ENCODE measurements at regions not wholly inside any gene's neighbourhood (a gene's known extent, or its start where the extent isn't known, plus 50 kb on each side); places are given as distances from the start of the nearest gene placed in this dataset.

DNA sequence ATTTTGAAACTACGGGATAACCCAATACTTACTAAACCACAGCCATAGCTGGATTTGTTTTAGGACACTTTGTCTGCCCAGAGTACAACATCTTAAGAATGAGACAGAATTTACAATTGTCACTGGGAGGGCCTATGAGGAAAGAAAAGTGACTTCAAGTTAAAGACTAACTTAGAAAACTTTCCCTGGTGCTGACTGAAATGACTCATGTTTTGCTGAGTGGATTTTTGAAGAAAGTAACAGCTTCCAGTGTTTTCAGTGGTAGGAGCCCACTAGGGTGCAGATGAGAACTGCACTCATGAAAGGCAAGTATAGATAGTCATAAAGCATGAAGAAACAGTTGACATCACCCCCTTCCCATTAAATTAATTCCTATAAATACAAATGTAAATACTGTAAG, 988.2 kb upstream of the MAP3K7 start:
- no peak overlapping the region for H3K4me3 ChIP-seq (ENCODE audit: low read depth, low read length)
- TF ChIP-seq, protein P1, sequence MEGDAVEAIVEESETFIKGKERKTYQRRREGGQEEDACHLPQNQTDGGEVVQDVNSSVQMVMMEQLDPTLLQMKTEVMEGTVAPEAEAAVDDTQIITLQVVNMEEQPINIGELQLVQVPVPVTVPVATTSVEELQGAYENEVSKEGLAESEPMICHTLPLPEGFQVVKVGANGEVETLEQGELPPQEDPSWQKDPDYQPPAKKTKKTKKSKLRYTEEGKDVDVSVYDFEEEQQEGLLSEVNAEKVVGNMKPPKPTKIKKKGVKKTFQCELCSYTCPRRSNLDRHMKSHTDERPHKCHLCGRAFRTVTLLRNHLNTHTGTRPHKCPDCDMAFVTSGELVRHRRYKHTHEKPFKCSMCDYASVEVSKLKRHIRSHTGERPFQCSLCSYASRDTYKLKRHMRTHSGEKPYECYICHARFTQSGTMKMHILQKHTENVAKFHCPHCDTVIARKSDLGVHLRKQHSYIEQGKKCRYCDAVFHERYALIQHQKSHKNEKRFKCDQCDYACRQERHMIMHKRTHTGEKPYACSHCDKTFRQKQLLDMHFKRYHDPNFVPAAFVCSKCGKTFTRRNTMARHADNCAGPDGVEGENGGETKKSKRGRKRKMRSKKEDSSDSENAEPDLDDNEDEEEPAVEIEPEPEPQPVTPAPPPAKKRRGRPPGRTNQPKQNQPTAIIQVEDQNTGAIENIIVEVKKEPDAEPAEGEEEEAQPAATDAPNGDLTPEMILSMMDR (IDR thresholded peaks at IDR 0.05; ENCODE audit: borderline replicate concordance, insufficient read depth, low read depth, low read length): no peak

DNA sequence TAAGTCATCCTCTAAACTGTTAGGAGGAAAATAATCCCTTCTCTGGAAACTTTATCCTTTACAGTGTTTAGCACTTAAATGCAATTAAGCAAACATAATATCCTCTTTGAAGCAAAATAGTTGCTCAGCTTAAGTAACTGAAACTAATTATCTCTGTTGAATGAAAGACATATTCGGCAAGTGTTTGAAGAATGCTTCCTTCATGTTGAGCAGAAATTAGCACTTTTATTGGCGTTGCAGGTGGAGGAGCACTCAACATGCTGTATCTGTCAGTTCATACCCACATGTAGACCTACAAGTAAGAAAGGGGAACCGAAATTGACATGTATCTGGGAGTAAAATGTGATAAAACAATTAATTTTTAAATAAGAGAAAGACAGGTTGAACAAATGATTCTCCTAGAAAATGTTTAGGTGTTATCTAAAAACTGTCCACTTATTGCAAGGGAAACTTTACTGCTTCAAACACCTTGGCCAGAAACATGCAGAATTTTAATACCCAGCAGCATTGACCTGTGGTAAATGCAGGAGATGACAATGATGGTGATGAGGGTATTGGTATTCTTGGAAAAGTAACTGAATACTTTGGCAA, 987.0 kb upstream of the MAP3K7 start:
- H3K4me3 ChIP-seq (ENCODE audit: low read depth, low read length): no peak overlapping the region
- TF ChIP-seq, protein P1 (IDR thresholded peaks at IDR 0.05; ENCODE audit: borderline replicate concordance, insufficient read depth, low read depth, low read length): no peak

DNA sequence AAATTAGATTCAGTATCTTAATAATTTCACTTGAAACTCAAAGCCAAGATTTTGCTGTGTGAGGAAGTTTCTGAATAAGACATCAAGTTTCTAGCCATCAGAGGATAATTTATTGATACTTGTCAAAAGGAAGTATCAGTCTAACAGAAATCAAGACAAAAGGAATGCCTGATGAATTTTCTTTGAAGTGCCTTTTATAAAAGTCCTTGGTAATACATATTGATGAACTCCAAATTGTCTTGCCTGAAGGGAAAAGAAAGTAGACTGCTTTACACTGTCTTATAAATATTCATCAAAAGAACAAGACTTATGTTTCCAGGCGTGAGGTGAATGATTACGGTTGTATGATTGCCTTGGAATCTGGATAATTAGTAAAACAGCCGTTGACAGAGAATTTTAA, 986.0 kb upstream of the MAP3K7 start:
- no peak overlapping the region for H3K4me3 ChIP-seq (ENCODE audit: low read depth, low read length)
- TF ChIP-seq, protein P1 (IDR thresholded peaks at IDR 0.05; ENCODE audit: borderline replicate concordance, insufficient read depth, low read depth, low read length): no peak

DNA sequence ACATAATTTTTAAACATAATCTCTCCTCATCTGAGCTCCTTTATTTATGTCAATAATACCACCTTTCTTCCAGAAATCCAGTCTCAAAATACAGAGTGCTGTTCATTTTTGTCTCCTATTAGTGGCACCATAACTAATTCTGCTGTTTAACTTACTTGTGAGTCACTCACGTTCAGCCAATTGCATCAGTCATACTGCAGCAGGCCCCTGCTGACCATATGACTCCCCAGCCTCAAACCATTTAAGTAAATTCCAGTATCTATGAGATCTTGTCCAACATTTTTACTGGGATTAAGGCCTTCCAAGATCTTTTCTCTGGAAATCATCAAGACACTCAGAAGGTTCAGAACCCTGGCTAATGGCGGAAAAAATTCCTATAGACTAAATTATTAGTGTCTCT, 982.2 kb upstream of the MAP3K7 start:
- TF ChIP-seq, protein P1 (IDR thresholded peaks at IDR 0.05; ENCODE audit: borderline replicate concordance, insufficient read depth, low read depth, low read length): no peak
- no peak overlapping the region for H3K4me3 ChIP-seq (ENCODE audit: low read depth, low read length)

DNA sequence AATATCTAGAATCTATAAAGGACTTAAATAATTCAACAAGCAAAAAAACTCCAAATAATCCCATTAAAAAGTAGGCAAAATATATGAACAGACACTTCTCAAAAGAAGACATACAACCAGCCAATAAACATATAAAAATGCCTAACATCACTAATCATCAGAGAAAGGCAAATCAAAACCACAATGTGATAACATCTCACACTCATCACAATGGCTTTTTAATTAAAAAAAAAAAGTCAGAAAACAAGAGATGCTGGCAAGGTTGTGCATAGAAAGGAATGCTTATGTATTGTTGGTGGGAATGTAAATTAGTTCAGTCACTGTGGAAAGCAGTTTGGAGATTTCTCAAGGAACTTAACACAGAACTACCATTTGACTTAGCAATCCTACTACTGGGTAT, 979.6 kb upstream of the MAP3K7 start:
- TF ChIP-seq, protein P1 (IDR thresholded peaks at IDR 0.05; ENCODE audit: borderline replicate concordance, insufficient read depth, low read depth, low read length): no peak
- no peak overlapping the region for H3K4me3 ChIP-seq (ENCODE audit: low read depth, low read length)

DNA sequence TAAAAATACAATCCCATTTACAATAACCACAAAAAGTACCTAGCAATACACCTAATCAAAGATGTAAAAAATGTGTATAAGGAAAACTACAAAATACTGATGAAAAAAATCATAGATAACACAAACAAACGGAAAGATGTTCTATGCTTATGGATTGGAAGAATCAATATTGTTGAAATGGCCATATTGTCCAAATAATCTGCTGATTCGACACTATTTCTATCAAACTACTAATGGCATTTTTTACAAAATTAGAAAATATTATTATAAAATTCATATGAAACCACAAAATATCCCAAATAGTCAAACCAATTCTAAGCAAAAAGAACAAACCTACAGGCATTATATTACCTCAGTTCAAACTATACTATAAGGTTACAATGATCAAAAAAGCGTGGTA, 978.3 kb upstream of the MAP3K7 start:
- TF ChIP-seq, protein P1 (IDR thresholded peaks at IDR 0.05; ENCODE audit: borderline replicate concordance, insufficient read depth, low read depth, low read length): no peak
- H3K4me3 ChIP-seq (ENCODE audit: low read depth, low read length): no peak overlapping the region

DNA sequence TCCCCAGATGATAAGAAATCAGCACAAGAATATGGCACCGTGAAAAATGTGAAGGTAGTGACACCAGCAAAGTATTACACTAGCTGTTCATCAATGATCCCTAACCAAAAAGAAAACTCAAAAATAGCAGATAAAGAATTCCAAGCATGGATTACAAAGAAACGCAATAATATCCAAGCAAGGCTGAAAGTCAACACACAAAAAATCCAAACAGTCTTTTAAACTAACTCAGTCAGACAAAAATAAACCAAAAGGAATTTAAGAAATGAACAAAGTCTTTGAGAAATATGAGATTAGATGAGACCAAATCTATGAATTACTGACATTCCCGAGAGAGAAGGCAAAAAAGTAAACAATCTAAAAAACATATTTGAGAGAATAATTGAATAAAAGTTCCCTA, 976.1 kb upstream of the MAP3K7 start:
- no peak overlapping the region for H3K4me3 ChIP-seq (ENCODE audit: low read depth, low read length)
- TF ChIP-seq, protein P1 (IDR thresholded peaks at IDR 0.05; ENCODE audit: borderline replicate concordance, insufficient read depth, low read depth, low read length): no peak

All from GM12875 (cell line).